Neural progenitor cell (in vitro differentiated cells): ENCODE measurements at regions not wholly inside any gene's neighbourhood (a gene's known extent, or its start where the extent isn't known, plus 50 kb on each side); places are given as distances from the start of the nearest gene placed in this dataset.

Source experiments
- DNase-seq: peaks from one replicate; pipeline ENCODE4 v3.0.0-alpha.2; 2016; ENCODE audit warnings: low spot score
- H2AFZ ChIP-seq: fragments of 200-600 bp; sonication (generic); replicated peaks from 2 replicates; pipeline ENCODE4 v1.6.1; 2016; ENCODE audit warnings: antibody characterized with exemption
- H3F3A ChIP-seq: fragments of 200-600 bp; sonication (generic); 2 replicates; pipeline ENCODE4 v1.6.1; 2016; ENCODE audit warnings: antibody characterized with exemption, low read depth
- H3K27ac ChIP-seq: fragments of 200-600 bp; sonication (generic); 2 replicates; pipeline ENCODE4 v1.5.1; 2016; ENCODE audit warnings: mild to moderate bottlenecking
- H3K27me3 ChIP-seq: fragments of 200-600 bp; sonication (generic); 2 replicates; pipeline ENCODE4 v1.6.1; 2016; ENCODE audit warnings: mild to moderate bottlenecking, moderate library complexity
- H3K36me3 ChIP-seq: fragments of 200-600 bp; sonication (generic); 2 replicates; pipeline ENCODE4 v1.5.1; 2016
- H3K4me1 ChIP-seq: fragments of 200-600 bp; sonication (generic); 2 replicates; pipeline ENCODE4 v1.6.1; 2016; ENCODE audit warnings: mixed run types
- H3K4me2 ChIP-seq: fragments of 200-600 bp; sonication (generic); 2 replicates; pipeline ENCODE4 v1.6.1; 2016
- H3K4me3 ChIP-seq: fragments of 200-600 bp; sonication (generic); 2 replicates; pipeline ENCODE4 v1.5.1; 2016
- H3K79me2 ChIP-seq: fragments of 200-600 bp; sonication (generic); 2 replicates; pipeline ENCODE4 v1.6.1; 2016; ENCODE audit warnings: low read depth
- H3K9ac ChIP-seq: fragments of 200-600 bp; sonication (generic); 2 replicates; pipeline ENCODE4 v1.6.1; 2016
- H3K9me3 ChIP-seq: fragments of 200-600 bp; sonication (generic); 2 replicates; pipeline ENCODE4 v1.5.1; 2016; ENCODE audit warnings: low read depth
- H4K20me1 ChIP-seq: fragments of 200-600 bp; sonication (generic); 2 replicates; pipeline ENCODE4 v1.6.1; 2016; ENCODE audit warnings: low read depth
- H3K27ac Mint-ChIP-seq: 3 replicates; pipeline ENCODE4 v1.8.0; 2021; ENCODE audit warnings: mixed read lengths
- H3K27me3 Mint-ChIP-seq: 2 replicates; pipeline ENCODE4 v1.8.0; 2022; ENCODE audit warnings: low read depth, mild to moderate bottlenecking, inconsistent platforms, moderate library complexity, mixed read lengths; ENCODE audit not compliant: insufficient read depth
- H3K36me3 Mint-ChIP-seq: 3 replicates; pipeline ENCODE4 v1.8.0; 2021; ENCODE audit warnings: mixed read lengths
- H3K4me1 Mint-ChIP-seq: 3 replicates; pipeline ENCODE4 v1.8.0; 2021; ENCODE audit warnings: mixed read lengths
- H3K4me3 Mint-ChIP-seq: 3 replicates; pipeline ENCODE4 v1.8.0; 2021; ENCODE audit warnings: mild to moderate bottlenecking, moderate library complexity, mixed read lengths
- H3K9me3 Mint-ChIP-seq: 3 replicates; pipeline ENCODE4 v1.8.0; 2020; ENCODE audit warnings: mixed read lengths
- CTCF ChIP-seq: fragments of 200-600 bp; sonication (generic); IDR thresholded peaks from 2 replicates; pipeline ENCODE4 v1.5.1; 2017; ENCODE audit warnings: antibody characterized with exemption, mild to moderate bottlenecking
- EZH2 ChIP-seq: fragments of 200-600 bp; sonication (generic); IDR thresholded peaks from 2 replicates; pipeline ENCODE4 v1.6.1; 2017; ENCODE audit warnings: antibody characterized with exemption, mild to moderate bottlenecking, moderate library complexity
- EZH2phosphoT487 ChIP-seq: fragments of 200-600 bp; sonication (generic); IDR thresholded peaks from 2 replicates; pipeline ENCODE4 v1.6.1; 2017; ENCODE audit warnings: antibody characterized with exemption

GRCh38 chr9:38315085-38315595 is 77.4 kb upstream of the ALDH1B1 start:
- no peak overlapping the region for H3K4me3 Mint-ChIP-seq
- no peak overlapping the region for H3K9ac ChIP-seq
- DNase-seq = no peak
- no peak overlapping the region for H3K4me3 ChIP-seq
- no peak overlapping the region for H3K27ac ChIP-seq
- H3K27me3 Mint-ChIP-seq = peaks cover 14% of the 10 kb centered on the region
- no peaks in the 10 kb centered on the region for H3K79me2 ChIP-seq
- no peaks in the 10 kb centered on the region for H3F3A ChIP-seq
- H3K36me3 ChIP-seq = no peaks in the 10 kb centered on the region
- H3K27me3 ChIP-seq = no peaks in the 10 kb centered on the region
- H3K4me1 ChIP-seq = peaks cover 6% of the 10 kb centered on the region
- no peak overlapping the region for H3K4me2 ChIP-seq
- H3K4me1 Mint-ChIP-seq = peaks cover 28% of the 10 kb centered on the region
- H2AFZ ChIP-seq = no peak overlapping the region
- H4K20me1 ChIP-seq = no peaks in the 10 kb centered on the region
- no peak overlapping the region for H3K27ac Mint-ChIP-seq
- H3K9me3 Mint-ChIP-seq = no peaks in the 10 kb centered on the region
- no peaks in the 10 kb centered on the region for H3K9me3 ChIP-seq
- no peaks in the 10 kb centered on the region for H3K36me3 Mint-ChIP-seq
- TF ChIP-seq EZH2phosphoT487 (no peak), EZH2 (no peak), CTCF (no peak)

GRCh38 chr9:38313421-38313820 is 79.1 kb upstream of the ALDH1B1 start:
- H3K9me3 Mint-ChIP-seq = no peaks in the 10 kb centered on the region
- H3K27ac Mint-ChIP-seq = peak overlapping the region; percentile 0
- H3K4me3 ChIP-seq = no peak overlapping the region
- H3K4me2 ChIP-seq = no peak overlapping the region
- H3K4me1 Mint-ChIP-seq = peaks cover 35% of the 10 kb centered on the region
- no peaks in the 10 kb centered on the region for H3K27me3 ChIP-seq
- H3K9me3 ChIP-seq = no peaks in the 10 kb centered on the region
- no peak for DNase-seq
- H3K4me1 ChIP-seq = peaks cover 16% of the 10 kb centered on the region
- H3K36me3 Mint-ChIP-seq = no peaks in the 10 kb centered on the region
- peaks cover 13% of the 10 kb centered on the region for H3K27me3 Mint-ChIP-seq
- no peaks in the 10 kb centered on the region for H3K79me2 ChIP-seq
- TF ChIP-seq EZH2phosphoT487 (no peak), CTCF (no peak)
- no peaks in the 10 kb centered on the region for H3K36me3 ChIP-seq
- H3K9ac ChIP-seq = no peak overlapping the region
- no peaks in the 10 kb centered on the region for H3F3A ChIP-seq
- H3K4me3 Mint-ChIP-seq = no peak overlapping the region
- no peak overlapping the region for H2AFZ ChIP-seq
- H3K27ac ChIP-seq = no peak overlapping the region
- no peaks in the 10 kb centered on the region for H4K20me1 ChIP-seq

- Histone ChIP-seq H3K79me2 (no peaks in the 10 kb centered on the region), H3K4me1 (peaks cover 16% of the 10 kb centered on the region), H3K4me3 (no peak overlapping the region), H2AFZ (no peak overlapping the region), H3K9ac (no peak overlapping the region), H4K20me1 (no peaks in the 10 kb centered on the region), H3K27me3 (no peaks in the 10 kb centered on the region), H3K27ac (no peak overlapping the region), H3F3A (no peaks in the 10 kb centered on the region), H3K4me2 (no peak overlapping the region), H3K9me3 (no peaks in the 10 kb centered on the region), H3K36me3 (no peaks in the 10 kb centered on the region)
- Mint-ChIP-seq H3K36me3 (no peaks in the 10 kb centered on the region), H3K4me1 (peaks cover 35% of the 10 kb centered on the region), H3K27ac (peak overlapping the region; percentile 46), H3K27me3 (peaks cover 13% of the 10 kb centered on the region), H3K9me3 (no peaks in the 10 kb centered on the region), H3K4me3 (no peak overlapping the region)
- DNase-seq = no peak
- no peak for TF ChIP-seq EZH2
- no peak for TF ChIP-seq EZH2phosphoT487
- no peak for TF ChIP-seq CTCF
These were observed 80.1 kb upstream of the ALDH1B1 start for GRCh38 chr9:38312406-38312805.
